MCF 10A (cell line): ENCODE measurements at regions not wholly inside any gene's neighbourhood (a gene's known extent, or its start where the extent isn't known, plus 50 kb on each side); places are given as distances from the start of the nearest gene placed in this dataset.

Experiments
- BruUV-seq: library from RNA; stranded (reverse); fragments of 400-500 nt; replicated peaks from 2 replicates; lab custom pipeline; 2021; lab: Mats Ljungman, UMichigan
- CTCF ChIA-PET: fragments of 300-600 bp; sonication (Branson Sonifier 250); formaldehyde crosslinking; extraction: SDS; loops from one replicate; lab custom pipeline; 2021; ENCODE audit warnings: antibody characterized with exemption, inconsistent platforms; lab: Yijun Ruan, JAX
- POLR2A ChIA-PET: fragments of 300-600, 350-650 bp; sonication (Branson Sonifier 250); formaldehyde crosslinking; extraction: SDS; loops from one replicate; lab custom pipeline; 2020; ENCODE audit warnings: antibody characterized with exemption, inconsistent platforms; lab: Yijun Ruan, JAX
- DNase-seq: peaks from one replicate; pipeline ENCODE4 v3.0.0-alpha.2; 2018; ENCODE audit not compliant: unreplicated experiment
- H3K27ac Mint-ChIP-seq: one replicate; pipeline ENCODE4 v1.8.0; 2022; ENCODE audit warnings: mild to moderate bottlenecking, low read depth, mixed read lengths; ENCODE audit not compliant: unreplicated experiment
- H3K27me3 Mint-ChIP-seq: one replicate; pipeline ENCODE4 v1.8.0; 2022; ENCODE audit warnings: mixed read lengths; ENCODE audit not compliant: insufficient read depth, unreplicated experiment
- H3K36me3 Mint-ChIP-seq: one replicate; pipeline ENCODE4 v1.8.0; 2022; ENCODE audit warnings: mild to moderate bottlenecking, moderate library complexity, mixed read lengths; ENCODE audit not compliant: insufficient read depth, unreplicated experiment
- H3K4me1 Mint-ChIP-seq: one replicate; pipeline ENCODE4 v1.8.0; 2022; ENCODE audit warnings: mixed read lengths; ENCODE audit not compliant: insufficient read depth, unreplicated experiment
- H3K4me3 Mint-ChIP-seq: one replicate; pipeline ENCODE4 v1.8.0; 2022; ENCODE audit warnings: mild to moderate bottlenecking, moderate library complexity, mixed read lengths; ENCODE audit not compliant: unreplicated experiment
- H3K9me3 Mint-ChIP-seq: one replicate; pipeline ENCODE4 v1.8.0; 2022; ENCODE audit warnings: mixed read lengths; ENCODE audit not compliant: unreplicated experiment
- intact Hi-C: fragments of 100-400 bp; cut with micrococcal nuclease; formaldehyde crosslinking; loops from 2 replicates; pipeline ENCODE4 v1.14.1; 2022
- TF ChIP-seq, protein P1 (sequence below): fragments of 200-600 bp; IDR thresholded peaks from one replicate; pipeline ENCODE4 v1.8.0; 2022; ENCODE audit warnings: antibody characterized with exemption, mild to moderate bottlenecking; ENCODE audit not compliant: unreplicated experiment

DNA sequence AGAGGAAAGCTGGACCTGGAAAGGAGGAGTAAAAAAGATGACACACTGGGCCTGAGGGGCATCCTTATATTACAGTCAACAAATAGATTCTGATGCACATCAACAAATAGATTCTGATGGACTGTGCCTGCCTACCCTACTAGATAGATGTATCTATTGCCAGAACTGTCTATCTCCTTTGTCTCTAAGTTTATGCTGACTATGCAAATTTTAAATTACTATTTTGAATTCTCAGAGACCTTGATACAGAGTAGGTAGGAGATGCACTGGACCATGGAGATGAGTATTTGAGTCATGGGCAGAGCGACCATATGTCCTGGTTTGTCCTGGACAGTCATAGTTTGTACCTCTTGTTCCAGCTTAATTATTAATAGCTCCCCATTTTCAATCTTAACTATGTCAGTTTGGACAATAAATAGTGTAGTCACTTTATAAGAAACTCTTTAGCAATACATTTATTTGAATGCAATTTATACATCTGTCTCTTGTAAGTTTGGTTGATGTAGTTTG is 247.9 kb upstream of the PPP1R2C start:
- no TSS peak for BruUV-seq
- ChIA-PET POLR2A (interaction anchor here (1.1 kb wide), 1 partner anchor 66 kb away, joined by 3 read pairs; no protein-coding TSS in a partner anchor), CTCF (no interaction called here)
- Mint-ChIP-seq H3K27ac (no peak overlapping the region), H3K27me3 (no peaks in the 10 kb centered on the region), H3K4me3 (no peak overlapping the region), H3K4me1 (no peaks in the 10 kb centered on the region), H3K9me3 (no peaks in the 10 kb centered on the region), H3K36me3 (no peaks in the 10 kb centered on the region)
- TF ChIP-seq, protein P1, sequence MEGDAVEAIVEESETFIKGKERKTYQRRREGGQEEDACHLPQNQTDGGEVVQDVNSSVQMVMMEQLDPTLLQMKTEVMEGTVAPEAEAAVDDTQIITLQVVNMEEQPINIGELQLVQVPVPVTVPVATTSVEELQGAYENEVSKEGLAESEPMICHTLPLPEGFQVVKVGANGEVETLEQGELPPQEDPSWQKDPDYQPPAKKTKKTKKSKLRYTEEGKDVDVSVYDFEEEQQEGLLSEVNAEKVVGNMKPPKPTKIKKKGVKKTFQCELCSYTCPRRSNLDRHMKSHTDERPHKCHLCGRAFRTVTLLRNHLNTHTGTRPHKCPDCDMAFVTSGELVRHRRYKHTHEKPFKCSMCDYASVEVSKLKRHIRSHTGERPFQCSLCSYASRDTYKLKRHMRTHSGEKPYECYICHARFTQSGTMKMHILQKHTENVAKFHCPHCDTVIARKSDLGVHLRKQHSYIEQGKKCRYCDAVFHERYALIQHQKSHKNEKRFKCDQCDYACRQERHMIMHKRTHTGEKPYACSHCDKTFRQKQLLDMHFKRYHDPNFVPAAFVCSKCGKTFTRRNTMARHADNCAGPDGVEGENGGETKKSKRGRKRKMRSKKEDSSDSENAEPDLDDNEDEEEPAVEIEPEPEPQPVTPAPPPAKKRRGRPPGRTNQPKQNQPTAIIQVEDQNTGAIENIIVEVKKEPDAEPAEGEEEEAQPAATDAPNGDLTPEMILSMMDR = no peak
- intact Hi-C loops = no loop called here
- DNase-seq = no peak

DNA sequence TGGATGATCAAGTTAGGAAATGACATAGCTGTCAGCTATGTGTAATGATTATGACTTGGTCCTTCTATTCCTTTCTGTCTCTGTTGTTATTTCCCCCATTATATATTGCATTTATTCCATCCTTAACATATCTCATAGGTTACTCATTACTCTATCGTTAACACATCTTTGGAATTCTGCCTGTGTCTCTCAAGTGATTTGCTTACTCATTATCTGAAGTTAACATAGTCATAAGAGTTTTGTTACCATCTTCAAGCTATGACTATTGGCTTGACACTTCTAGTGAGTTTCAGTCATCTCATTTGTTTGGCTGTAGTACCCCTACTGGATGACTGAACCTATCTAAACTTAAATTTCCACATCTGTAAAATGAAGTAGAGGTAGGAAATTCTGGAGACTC is 286.1 kb upstream of the PPP1R2C start:
- CTCF ChIA-PET = no interaction called here
- TF ChIP-seq, protein P1 = no peak
- Mint-ChIP-seq H3K4me1 (peaks cover 5% of the 10 kb centered on the region), H3K4me3 (no peak overlapping the region), H3K36me3 (no peaks in the 10 kb centered on the region), H3K9me3 (no peaks in the 10 kb centered on the region), H3K27me3 (peaks cover 67% of the 10 kb centered on the region), H3K27ac (no peak overlapping the region)
- no TSS peak for BruUV-seq
- DNase-seq = no peak
- intact Hi-C loops = no loop called here
- POLR2A ChIA-PET = no interaction called here

DNA sequence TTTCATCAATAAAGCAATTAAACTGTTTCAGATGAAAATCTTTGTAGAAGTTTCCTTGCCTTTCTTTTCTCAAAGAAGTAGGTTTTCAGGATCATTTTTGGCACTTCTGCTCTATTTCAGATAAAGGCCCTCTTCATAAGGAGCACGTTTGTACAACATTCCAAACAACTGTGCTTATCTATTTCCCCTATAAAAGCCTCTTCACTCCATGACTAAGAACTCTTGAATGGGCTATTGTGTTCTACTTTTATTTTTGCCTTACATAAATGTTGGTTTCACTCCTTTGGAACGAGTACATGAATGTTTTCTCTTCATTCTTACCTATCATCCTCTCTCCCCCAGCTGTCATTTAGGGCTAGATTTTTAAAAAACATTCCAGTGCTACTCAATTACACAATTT is 288.0 kb upstream of the PPP1R2C start:
- Mint-ChIP-seq H3K4me1 (peaks cover 5% of the 10 kb centered on the region), H3K4me3 (no peak overlapping the region), H3K9me3 (no peaks in the 10 kb centered on the region), H3K27ac (no peak overlapping the region), H3K27me3 (peaks cover 56% of the 10 kb centered on the region), H3K36me3 (no peaks in the 10 kb centered on the region)
- ChIA-PET CTCF (interaction anchor here (0.7 to 0.9 kb wide), 2 partner anchors 49 to 188 kb away, joined by 3 read pairs; no protein-coding TSS in a partner anchor), POLR2A (no interaction called here)
- no peak for DNase-seq
- intact Hi-C loops = no loop called here
- TF ChIP-seq, protein P1 = no peak
- BruUV-seq = no TSS peak

DNA sequence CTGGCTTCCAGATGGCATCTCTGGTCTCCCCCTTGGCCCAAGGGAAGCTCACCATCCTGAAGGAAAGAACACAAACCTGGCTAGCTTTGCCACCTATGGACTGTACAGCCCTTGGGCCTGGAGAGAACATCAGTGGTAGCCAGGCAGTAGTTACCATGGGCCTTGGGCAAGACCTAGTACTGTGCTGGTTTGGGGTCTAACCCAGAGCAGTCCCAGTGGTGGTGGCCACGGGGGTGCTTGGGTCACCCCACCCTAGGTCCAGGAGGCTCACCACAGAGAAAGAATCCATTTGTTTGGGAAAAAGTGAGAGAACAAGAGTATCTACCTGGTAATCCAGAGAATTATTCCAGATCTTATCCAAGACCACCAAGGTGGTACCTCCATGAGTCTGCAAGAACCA is 290.7 kb upstream of the PPP1R2C start:
- H3K9me3 Mint-ChIP-seq = no peaks in the 10 kb centered on the region

More for the DNA sequence above, 290.7 kb upstream of the PPP1R2C start:
- no TSS peak for BruUV-seq
- intact Hi-C loops = no loop called here
- DNase-seq = no peak
- Mint-ChIP-seq H3K4me1 (peaks cover 5% of the 10 kb centered on the region), H3K4me3 (no peak overlapping the region), H3K36me3 (no peaks in the 10 kb centered on the region), H3K27me3 (peaks cover 48% of the 10 kb centered on the region), H3K27ac (no peak overlapping the region)
- TF ChIP-seq, protein P1 = no peak
- ChIA-PET POLR2A (interaction anchor here (1.0 kb wide), 1 partner anchor 20 kb away, joined by 3 read pairs; no protein-coding TSS in a partner anchor), CTCF (no interaction called here)
